Endothelial cell of umbilical vein (primary cell): ENCODE measurements at regions not wholly inside any gene's neighbourhood (a gene's known extent, or its start where the extent isn't known, plus 50 kb on each side); places are given as distances from the start of the nearest gene placed in this dataset.
"Not testable (repeated sequence)": the region's sequence is repeated elsewhere in the genome, so short reads cannot be mapped to it uniquely, and the experiment has no call there.

Experiments used
- BruUV-seq: library from RNA; stranded (reverse); fragments of 400-500 nt; replicated peaks from 2 replicates; lab custom pipeline; 2021; lab: Mats Ljungman, UMichigan
- CTCF ChIA-PET: fragments of 300-600, 350-600 bp; sonication (Branson Sonifier 250); formaldehyde crosslinking; loops from one replicate; lab custom pipeline; 2021; ENCODE audit warnings: antibody characterized with exemption, inconsistent platforms; lab: Charles Lee
- POLR2A ChIA-PET: fragments of 300-600, 350-600 bp; sonication (Branson Sonifier 250); formaldehyde crosslinking; loops from one replicate; lab custom pipeline; 2021; ENCODE audit warnings: antibody characterized with exemption, inconsistent platforms; lab: Charles Lee
- DNase-seq: peaks from one replicate; pipeline ENCODE4 v3.0.0-alpha.2; 2011; ENCODE audit warnings: low read depth, low spot score
- FAIRE-seq: peaks from 2 replicates; lab custom pipeline; 2011; peaks lifted over from hg19 to GRCh38; lab: Jason Lieb, UNC
- H2AFZ ChIP-seq: 2 replicates; pipeline ENCODE4 v1.6.0; 2012; ENCODE audit warnings: low read depth, low read length, control low read depth, inconsistent platforms
- H3K27ac ChIP-seq: 2 replicates; pipeline ENCODE4 v1.5.1; 2011; ENCODE audit warnings: low read depth, mild to moderate bottlenecking, control low read depth, low read length, moderate library complexity; ENCODE audit not compliant: insufficient read depth
- H3K27me3 ChIP-seq, 2 experiments: 2 replicates each; pipeline versions ENCODE4 v1.6.0 to v1.6.1; 2011; ENCODE audit warnings: low read length in 2 of 2, mixed read lengths in 1 of 2; ENCODE audit not compliant: control insufficient read depth in 2 of 2, insufficient read depth in 2 of 2
- H3K36me3 ChIP-seq, 2 experiments: 2 replicates in 1 of 2; 3 replicates in 1 of 2; pipeline ENCODE4 v1.5.1; 2011; ENCODE audit warnings: low read length in 2 of 2, mild to moderate bottlenecking in 1 of 2, moderate library complexity in 1 of 2; ENCODE audit not compliant: control insufficient read depth in 2 of 2, insufficient read depth in 2 of 2; ENCODE audit errors: extremely low read depth in 1 of 2
- H3K4me1 ChIP-seq: 3 replicates; pipeline ENCODE4 v1.5.1; 2011; ENCODE audit warnings: mild to moderate bottlenecking, low read length; ENCODE audit not compliant: control insufficient read depth, insufficient read depth; ENCODE audit errors: extremely low read depth
- H3K4me2 ChIP-seq: 2 replicates; pipeline ENCODE4 v1.6.1; 2011; ENCODE audit warnings: low read length, control low read depth, mixed read lengths; ENCODE audit not compliant: insufficient read depth
- H3K4me3 ChIP-seq, 3 experiments: fragments of 200-600 bp in 1 of 3; sonication (generic), shearing (Covaris generic) in 1 of 3; replicated peaks in 1 of 3; 2 replicates each; pipeline ENCODE4 v1.5.1; 2011 to 2016; ENCODE audit warnings: control low read depth in 3 of 3, low read length in 3 of 3, mild to moderate bottlenecking in 2 of 3, inconsistent platforms in 1 of 3, low read depth in 1 of 3, moderate library complexity in 1 of 3; ENCODE audit not compliant: insufficient read depth in 1 of 3
- H3K79me2 ChIP-seq: 2 replicates; pipeline ENCODE4 v1.6.0; 2012; ENCODE audit warnings: low read length, inconsistent platforms; ENCODE audit not compliant: control insufficient read depth, insufficient read depth
- H3K9ac ChIP-seq: replicated peaks from 2 replicates; pipeline ENCODE3; 2011; ENCODE audit warnings: low read length, control low read depth; ENCODE audit not compliant: insufficient read depth; ENCODE audit errors: extremely low read depth
- H3K9me1 ChIP-seq: replicated peaks from 3 replicates; pipeline ENCODE4 v1.6.0; 2011; ENCODE audit warnings: mild to moderate bottlenecking, low read length; ENCODE audit not compliant: control insufficient read depth, insufficient read depth; ENCODE audit errors: extremely low read depth
- H3K9me3 ChIP-seq: replicated peaks from 2 replicates; pipeline ENCODE4 v1.5.1; 2012; ENCODE audit warnings: low read length, inconsistent platforms; ENCODE audit not compliant: control insufficient read depth, insufficient read depth
- H4K20me1 ChIP-seq: replicated peaks from 2 replicates; pipeline ENCODE3; 2011; ENCODE audit warnings: mild to moderate bottlenecking, low read length; ENCODE audit not compliant: control insufficient read depth, insufficient read depth; ENCODE audit errors: extremely low read depth
- CTCF ChIP-seq, 2 donors: IDR thresholded peaks; 1 replicate in 1 of 2; 2 replicates in 1 of 2; pipeline ENCODE4 v1.5.1; 2011; ENCODE audit warnings: low read length in 2 of 2, mild to moderate bottlenecking in 2 of 2, moderate library complexity in 2 of 2, control low read depth in 1 of 2, inconsistent platforms in 1 of 2, low read depth in 1 of 2; ENCODE audit not compliant: insufficient read depth in 1 of 2; ENCODE audit errors: extremely low read depth in 1 of 2
- EZH2 ChIP-seq: IDR thresholded peaks from 2 replicates; pipeline ENCODE4 v1.6.1; 2012; ENCODE audit warnings: borderline replicate concordance, low read depth, mild to moderate bottlenecking, moderate library complexity, low read length, inconsistent platforms; ENCODE audit not compliant: severe bottlenecking
- FOS ChIP-seq: IDR thresholded peaks from 2 replicates; pipeline ENCODE4 v1.6.1; 2011; ENCODE audit warnings: mild to moderate bottlenecking, low read length, moderate library complexity, borderline replicate concordance; ENCODE audit not compliant: insufficient read depth
- GATA2 ChIP-seq: IDR thresholded peaks from 2 replicates; pipeline ENCODE4 v1.7.0; 2011; ENCODE audit warnings: low read depth, mild to moderate bottlenecking, moderate library complexity, mixed read lengths, low read length; ENCODE audit not compliant: insufficient read length, insufficient read depth
- JUN ChIP-seq: IDR thresholded peaks from 2 replicates; pipeline ENCODE4 v1.6.1; 2011; ENCODE audit warnings: borderline replicate concordance, low read depth; ENCODE audit not compliant: insufficient read length, insufficient read depth
- MYC ChIP-seq: IDR thresholded peaks from one replicate; pipeline ENCODE4 v1.6.1; 2011; ENCODE audit warnings: mild to moderate bottlenecking, low read depth, low read length
- POLR2A ChIP-seq: IDR thresholded peaks from 2 replicates; pipeline ENCODE4 v1.6.1; 2012; ENCODE audit warnings: low read depth, mild to moderate bottlenecking, control low read depth, low read length
- POLR2AphosphoS5 ChIP-seq: IDR thresholded peaks from 2 replicates; pipeline ENCODE4 v1.6.1; 2012; ENCODE audit warnings: low read depth, mild to moderate bottlenecking, control low read depth, low read length, moderate library complexity; ENCODE audit not compliant: insufficient read depth
- dilution Hi-C: fragments of 300-500 bp; cut with MboI; formaldehyde crosslinking; loops from one replicate; pipeline ENCODE4 v1.15.0; 2019; ENCODE audit warnings: low sequenced_read_pairs; ENCODE audit not compliant: extremely low pct_ligation_motif_present
- intact Hi-C: fragments of 100-400 bp; cut with micrococcal nuclease; formaldehyde crosslinking; loops from one replicate; pipeline ENCODE4 v1.10.0; 2022
- TF ChIP-seq, protein P1 (sequence below): IDR thresholded peaks from 2 replicates; pipeline ENCODE4 v1.6.1; 2011; ENCODE audit not compliant: insufficient read depth, insufficient read length

- no peaks in the 10 kb centered on the region for H4K20me1 ChIP-seq
- no peaks in the 10 kb centered on the region for H3K4me1 ChIP-seq
- POLR2A ChIA-PET = no interaction called here
- no peak overlapping the region for H3K4me2 ChIP-seq
- TF ChIP-seq EZH2 (no peak), POLR2AphosphoS5 (no peak), POLR2A (no peak), JUN (no peak), MYC (no peak), GATA2 (no peak), FOS (no peak), CTCF (IDR thresholded peaks at IDR 0.05; ENCODE audit: extremely low read depth in 1 of 2, insufficient read depth in 1 of 2, low read depth in 1 of 2, low read length in 2 of 2) (no peak)
- TF ChIP-seq, protein P1, sequence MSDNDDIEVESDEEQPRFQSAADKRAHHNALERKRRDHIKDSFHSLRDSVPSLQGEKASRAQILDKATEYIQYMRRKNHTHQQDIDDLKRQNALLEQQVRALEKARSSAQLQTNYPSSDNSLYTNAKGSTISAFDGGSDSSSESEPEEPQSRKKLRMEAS = no peak
- no peak overlapping the region for H3K27ac ChIP-seq
- H3K27me3 ChIP-seq = no peaks in the 10 kb centered on the region
- DNase-seq = no peak
- H2AFZ ChIP-seq = no peak overlapping the region
- H3K9me3 ChIP-seq = no peaks in the 10 kb centered on the region
- no peaks in the 10 kb centered on the region for H3K79me2 ChIP-seq
- no peak overlapping the region for H3K9ac ChIP-seq
- intact Hi-C loops (no loop called here), dilution Hi-C loops (no loop called here)
- BruUV-seq = no TSS peak
- no peak overlapping the region for H3K4me3 ChIP-seq
- no peaks in the 10 kb centered on the region for H3K9me1 ChIP-seq
- no peak for FAIRE-seq
- CTCF ChIA-PET = no interaction called here
- H3K36me3 ChIP-seq = no peaks in the 10 kb centered on the region
Measured at GRCh38 chr16:65737831-65738230, 616.0 kb upstream of the CDH11 start.

DNA sequence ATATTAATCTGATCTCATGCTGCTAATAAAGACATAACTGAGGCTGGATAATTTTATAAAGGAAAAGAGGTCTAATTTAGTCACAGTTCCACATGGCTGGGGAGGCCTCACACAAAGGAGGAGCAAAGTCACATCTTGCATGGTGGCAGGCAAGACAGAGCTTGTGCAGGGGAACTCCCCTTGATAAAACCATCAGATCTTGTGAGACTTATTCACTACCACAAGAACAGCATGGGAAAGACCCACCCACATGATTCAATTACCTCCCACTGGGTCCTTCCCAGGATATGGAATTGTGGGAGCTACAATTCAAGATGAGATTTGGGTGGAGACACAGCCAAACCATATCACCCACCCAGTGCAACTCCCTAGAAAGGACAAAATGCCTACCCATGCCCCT is 613.8 kb upstream of the CDH11 start:
- H3K79me2 ChIP-seq, POLR2A ChIA-PET, H4K20me1 ChIP-seq, H2AFZ ChIP-seq, H3K4me1 ChIP-seq, intact Hi-C loops, CTCF ChIA-PET, H3K27ac ChIP-seq, H3K4me3 ChIP-seq, H3K36me3 ChIP-seq, H3K9ac ChIP-seq, H3K9me1 ChIP-seq, dilution Hi-C loops, H3K27me3 ChIP-seq, FAIRE-seq, H3K4me2 ChIP-seq, DNase-seq, H3K9me3 ChIP-seq, BruUV-seq: not testable (repeated sequence)
